ENCODE measurements at regions not wholly inside any gene's neighbourhood (a gene's known extent, or its start where the extent isn't known, plus 50 kb on each side); places are given as distances from the start of the nearest gene placed in this dataset.

GRCh38 chr10:28463141-28463540 lies 69.8 kb upstream of the WAC start:
- Histone ChIP-seq H3K4me3 (ENCODE audit: low read depth, low read length) (no peak overlapping the region), H3K27ac (no peak overlapping the region), H3K36me3 (replicated peaks) (no peaks in the 10 kb centered on the region), H3K27me3 (replicated peaks) (no peaks in the 10 kb centered on the region)
- DNase-seq, result no peak
- in situ Hi-C loops (cut with HindIII; ENCODE audit: low pct_ligation_motif_present, low sequenced_read_pairs), result no loop called here
- TF ChIP-seq CTCF (IDR thresholded peaks at IDR 0.05; ENCODE audit: low read depth, low read length, missing control alignments), result no peak

- no peaks in the 10 kb centered on the region for H3K36me3 ChIP-seq (replicated peaks)
- H3K4me3 ChIP-seq (ENCODE audit: low read depth, low read length), result no peak overlapping the region
- H3K27ac ChIP-seq, result no peak overlapping the region
- no peak for DNase-seq
- no peak for TF ChIP-seq CTCF (IDR thresholded peaks at IDR 0.05; ENCODE audit: low read depth, low read length, missing control alignments)
- no peaks in the 10 kb centered on the region for H3K27me3 ChIP-seq (replicated peaks)
- in situ Hi-C loops (cut with HindIII; ENCODE audit: low pct_ligation_motif_present, low sequenced_read_pairs), result no loop called here
Measured at GRCh38 chr10:28463676-28464395, 69.1 kb upstream of the WAC start.

GRCh38 chr10:28467615-28468014 lies 65.3 kb upstream of the WAC start:
- Histone ChIP-seq H3K4me3 (ENCODE audit: low read depth, low read length) (no peak overlapping the region), H3K27me3 (replicated peaks) (no peaks in the 10 kb centered on the region), H3K27ac (no peak overlapping the region), H3K36me3 (replicated peaks) (no peaks in the 10 kb centered on the region)
- DNase-seq, result no peak
- in situ Hi-C loops (cut with HindIII; ENCODE audit: low pct_ligation_motif_present, low sequenced_read_pairs), result no loop called here
- no peak for TF ChIP-seq CTCF (IDR thresholded peaks at IDR 0.05; ENCODE audit: low read depth, low read length, missing control alignments)

- DNase-seq, result no peak
- TF ChIP-seq CTCF (IDR thresholded peaks at IDR 0.05; ENCODE audit: low read depth, low read length, missing control alignments), result no peak
- Histone ChIP-seq H3K36me3 (replicated peaks) (no peaks in the 10 kb centered on the region), H3K27ac (no peak overlapping the region), H3K27me3 (replicated peaks) (no peaks in the 10 kb centered on the region), H3K4me3 (ENCODE audit: low read depth, low read length) (no peak overlapping the region)
- in situ Hi-C loops (cut with HindIII; ENCODE audit: low pct_ligation_motif_present, low sequenced_read_pairs), result no loop called here
Measured at GRCh38 chr10:28468707-28469483, 64.0 kb upstream of the WAC start.

- in situ Hi-C loops (cut with HindIII; ENCODE audit: low pct_ligation_motif_present, low sequenced_read_pairs), result no loop called here
- Histone ChIP-seq H3K4me3 (ENCODE audit: low read depth, low read length) (no peak overlapping the region), H3K27me3 (replicated peaks) (no peaks in the 10 kb centered on the region), H3K36me3 (replicated peaks) (no peaks in the 10 kb centered on the region), H3K27ac (no peak overlapping the region)
- no peak for DNase-seq
- no peak for TF ChIP-seq CTCF (IDR thresholded peaks at IDR 0.05; ENCODE audit: low read depth, low read length, missing control alignments)
Measured at GRCh38 chr10:28470873-28471651, 61.9 kb upstream of the WAC start.

Measured in brain microvascular endothelial cell (primary cell).